Fibroblast of mammary gland (primary cell): ENCODE measurements at regions not wholly inside any gene's neighbourhood (a gene's known extent, or its start where the extent isn't known, plus 50 kb on each side); places are given as distances from the start of the nearest gene placed in this dataset.

Experiments
- DNase-seq: peaks from one replicate; pipeline ENCODE4 v3.0.0-alpha.2; 2010; ENCODE audit warnings: low read depth
- H3K4me3 ChIP-seq: 2 replicates; pipeline ENCODE4 v1.5.1; 2011; ENCODE audit warnings: low read depth, mild to moderate bottlenecking, low read length, moderate library complexity; ENCODE audit not compliant: control insufficient read depth
- CTCF ChIP-seq: conservative IDR thresholded peaks from 2 replicates; pipeline ENCODE4 v1.5.1; 2011; ENCODE audit warnings: low read depth, low read length, inconsistent platforms; ENCODE audit not compliant: control insufficient read depth, insufficient read depth

GRCh38 chr10:131767716-131768115 lies 133.1 kb upstream of the PPP2R2D start:
- H3K4me3 ChIP-seq = no peak overlapping the region
- no peak for DNase-seq
- TF ChIP-seq CTCF = no peak

GRCh38 chr10:131769571-131770410 lies 131.0 kb upstream of the PPP2R2D start:
- no peak for TF ChIP-seq CTCF
- DNase-seq = no peak
- no peak overlapping the region for H3K4me3 ChIP-seq

DNA sequence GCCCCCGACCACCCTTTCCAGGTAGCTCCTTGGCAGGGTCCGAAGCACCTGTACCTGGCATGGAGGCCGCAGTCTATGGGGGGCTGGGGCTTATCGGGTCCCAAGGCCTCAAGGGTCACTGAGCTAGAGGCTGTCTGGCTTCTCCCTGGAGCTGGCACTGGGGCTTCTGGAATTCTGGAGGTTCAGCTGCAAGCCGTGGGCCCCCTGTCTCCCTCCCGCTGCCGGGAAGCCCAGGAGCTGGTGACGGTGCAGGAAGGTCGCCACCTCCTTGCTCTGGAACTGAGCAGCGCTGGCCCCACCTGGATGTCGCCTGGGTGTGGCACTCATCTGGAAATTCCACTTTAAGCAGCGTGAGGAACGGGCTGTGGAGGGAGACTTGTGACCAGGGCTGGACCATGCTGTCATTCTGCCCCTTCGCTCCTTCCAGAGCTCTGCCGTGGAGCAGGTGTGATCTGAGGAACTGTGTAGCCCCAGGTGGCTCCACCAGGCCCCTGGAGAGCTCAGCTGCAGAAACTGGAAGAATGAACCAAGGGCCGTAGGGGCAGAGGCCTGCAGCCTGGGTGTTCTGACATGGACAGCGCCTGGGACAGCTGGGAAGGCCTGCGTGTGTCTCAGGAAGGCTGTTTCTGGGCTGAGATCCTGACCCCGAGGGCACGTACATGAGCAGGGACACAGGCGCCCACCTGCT lies 129.7 kb upstream of the PPP2R2D start:
- no peak for DNase-seq
- no peak for TF ChIP-seq CTCF
- no peak overlapping the region for H3K4me3 ChIP-seq

DNA sequence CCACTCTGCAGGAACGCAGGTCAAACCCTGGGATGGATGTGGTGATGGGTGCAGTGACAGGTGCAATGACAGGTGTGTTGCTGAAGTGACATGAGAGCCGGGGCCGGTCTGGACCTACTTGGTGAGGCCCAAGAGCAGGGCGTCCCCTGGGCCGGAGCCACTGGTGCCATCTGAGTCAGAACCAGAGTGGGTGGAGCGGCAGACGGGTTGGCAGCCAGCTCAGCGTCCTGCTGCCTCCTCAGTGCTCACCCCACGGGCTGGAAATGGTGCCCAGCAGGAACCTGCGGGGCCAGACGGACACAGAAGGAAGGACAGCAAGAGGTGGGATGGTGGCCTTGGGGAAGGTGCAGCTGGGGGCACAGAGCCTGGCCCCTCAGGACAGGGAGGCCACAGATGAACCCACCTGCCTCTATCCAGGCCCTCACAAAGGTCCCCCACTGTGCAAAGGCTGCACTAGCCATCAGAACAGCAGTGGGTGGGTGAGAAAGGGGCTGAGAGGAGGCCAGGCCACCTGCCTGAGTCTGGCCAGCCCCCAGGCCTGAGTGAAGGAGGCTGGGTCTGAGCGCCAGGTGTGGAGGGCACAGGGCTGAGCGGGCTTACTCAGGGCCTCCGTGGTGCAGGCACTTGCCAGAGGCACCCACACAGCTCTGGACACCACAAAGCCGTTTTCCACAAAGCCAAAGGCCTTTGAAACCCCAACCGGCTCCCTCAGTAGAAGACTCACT lies 129.0 kb upstream of the PPP2R2D start:
- no peak overlapping the region for H3K4me3 ChIP-seq
- TF ChIP-seq CTCF = no peak
- no peak for DNase-seq

GRCh38 chr10:131772441-131772840 lies 128.4 kb upstream of the PPP2R2D start:
- TF ChIP-seq CTCF = no peak
- H3K4me3 ChIP-seq = no peak overlapping the region
- DNase-seq = no peak

DNA sequence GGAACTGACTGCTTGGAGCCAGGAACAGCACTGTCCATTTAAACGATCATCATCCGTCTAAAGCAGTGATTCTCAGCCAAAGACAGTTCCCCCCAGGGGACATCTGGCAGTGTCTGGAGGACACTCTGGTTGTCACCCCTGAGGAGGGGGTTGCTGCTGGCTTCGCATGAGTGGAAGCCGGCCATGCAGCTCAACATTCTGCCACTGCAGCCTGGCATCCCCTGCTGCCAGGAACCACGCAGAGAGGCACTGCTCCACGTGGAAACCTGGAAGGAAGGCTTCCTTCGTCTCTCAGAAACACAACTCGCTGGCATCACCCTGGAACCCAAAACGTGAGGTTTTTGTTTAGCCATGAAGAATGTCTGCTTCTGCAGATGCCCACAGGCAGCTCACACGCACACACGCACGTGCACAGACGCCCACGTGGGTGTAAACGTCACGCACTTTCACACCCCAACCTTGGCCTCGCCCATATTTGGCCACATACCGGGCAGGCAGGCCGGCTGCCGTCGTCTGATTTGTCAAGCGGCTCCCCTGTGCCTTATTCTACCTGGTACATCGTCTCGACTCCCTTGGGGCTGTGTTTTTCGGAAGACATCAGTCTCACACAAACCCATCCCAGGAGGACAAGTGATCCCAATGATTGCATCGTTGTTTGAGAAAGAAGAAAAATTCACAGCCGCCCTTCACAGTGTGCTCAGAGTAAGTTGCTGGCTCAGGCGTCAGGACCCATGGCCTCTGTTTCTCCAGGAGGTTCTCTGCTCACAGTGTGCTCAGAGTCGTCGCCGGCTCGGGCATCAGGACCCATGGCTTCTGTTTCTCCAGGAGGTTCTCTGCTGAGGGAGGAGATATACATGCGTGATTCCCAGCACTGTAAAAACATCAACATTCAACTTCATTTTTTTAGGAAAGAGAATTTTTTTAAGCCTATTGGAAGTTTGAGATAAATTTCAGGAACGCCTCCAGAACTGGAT lies 127.2 kb upstream of the PPP2R2D start:
- DNase-seq = no peak
- no peak for TF ChIP-seq CTCF
- no peak overlapping the region for H3K4me3 ChIP-seq
